HG03432 (cell line): ENCODE measurements at regions not wholly inside any gene's neighbourhood (a gene's known extent, or its start where the extent isn't known, plus 50 kb on each side); places are given as distances from the start of the nearest gene placed in this dataset.
A peak's percentile ranks its signal among the peaks of the same experiment; 100 is the strongest.

Experiments
- ATAC-seq: cut with Tn5 transposase; IDR thresholded peaks from one replicate; pipeline ENCODE4 v1.9.1; 2021; ENCODE audit warnings: mild to moderate bottlenecking, moderate library complexity; ENCODE audit not compliant: unreplicated experiment

- no peak for ATAC-seq
Measured at GRCh38 chr15:45921376-45921775, 286.5 kb downstream of the SQOR start.

GRCh38 chr15:45921978-45922377, 287.1 kb downstream of the SQOR start:
- ATAC-seq = no peak

- no peak for ATAC-seq
Measured at GRCh38 chr15:45941367-45941766, 306.5 kb downstream of the SQOR start.

GRCh38 chr15:45943240-45943639, 308.4 kb downstream of the SQOR start:
- ATAC-seq = peak; percentile 84

- no peak for ATAC-seq
Measured at GRCh38 chr15:45946111-45946510, 311.3 kb downstream of the SQOR start.

GRCh38 chr15:45948181-45948621, 313.4 kb downstream of the SQOR start:
- ATAC-seq = no peak

- no peak for ATAC-seq
Measured at GRCh38 chr15:45958924-45959323, 324.1 kb downstream of the SQOR start.

- ATAC-seq = no peak
Measured at GRCh38 chr15:45962733-45963132, 327.9 kb downstream of the SQOR start.

GRCh38 chr15:45970542-45970941, 335.7 kb downstream of the SQOR start:
- no peak for ATAC-seq

GRCh38 chr15:45980366-45980765, 345.5 kb downstream of the SQOR start:
- ATAC-seq = no peak

GRCh38 chr15:45981625-45982024, 346.8 kb downstream of the SQOR start:
- ATAC-seq = no peak

- no peak for ATAC-seq
Measured at GRCh38 chr15:45991863-45992262, 357.0 kb downstream of the SQOR start.

- ATAC-seq = no peak
Measured at GRCh38 chr15:45993072-45993471, 358.2 kb downstream of the SQOR start.

GRCh38 chr15:45993508-45993907, 358.7 kb downstream of the SQOR start:
- ATAC-seq = no peak

- no peak for ATAC-seq
Measured at GRCh38 chr15:45995800-45996199, 361.0 kb downstream of the SQOR start.

GRCh38 chr15:46014532-46014931, 379.7 kb downstream of the SQOR start:
- ATAC-seq = no peak

GRCh38 chr15:46034755-46035154, 399.9 kb downstream of the SQOR start:
- no peak for ATAC-seq

- ATAC-seq = no peak
Measured at GRCh38 chr15:46039703-46040102, 404.9 kb downstream of the SQOR start.

- no peak for ATAC-seq
Measured at GRCh38 chr15:46041905-46042304, 407.1 kb downstream of the SQOR start.

- no peak for ATAC-seq
Measured at GRCh38 chr15:46059921-46060594, 425.2 kb downstream of the SQOR start.

- ATAC-seq = no peak
Measured at GRCh38 chr15:46061002-46061401, 426.2 kb downstream of the SQOR start.

- no peak for ATAC-seq
Measured at GRCh38 chr15:46077220-46077619, 442.4 kb downstream of the SQOR start.

GRCh38 chr15:46079046-46079445, 444.2 kb downstream of the SQOR start:
- ATAC-seq = no peak
